Esophagus squamous epithelium (tissue), 5 donors: ENCODE measurements at regions not wholly inside any gene's neighbourhood (a gene's known extent, or its start where the extent isn't known, plus 50 kb on each side); places are given as distances from the start of the nearest gene placed in this dataset.

Experiments used
- DNase-seq: peaks from one replicate; lab custom pipeline; 2025; lab: John Stamatoyannopoulos, UW
- H3K27ac ChIP-seq, 4 donors: fragments of 200-600 bp; sonication (generic); one replicate each; pipeline ENCODE4 v1.5.1; 2016 to 2019; ENCODE audit warnings: mild to moderate bottlenecking in 1 of 4
- H3K27me3 ChIP-seq, 4 donors: fragments of 200-600 bp; sonication (generic); 1 replicate in 3 of 4; 2 replicates in 1 of 4; pipeline versions ENCODE4 v1.5.1 to v1.6.0; 2017 to 2021; ENCODE audit warnings: antibody characterized with exemption in 1 of 4
- H3K36me3 ChIP-seq, 3 donors: fragments of 200-600 bp; sonication (generic); one replicate each; pipeline ENCODE4 v1.5.1; 2016 to 2019
- H3K4me1 ChIP-seq, 3 donors: fragments of 200-600 bp; sonication (generic); one replicate each; pipeline ENCODE4 v1.5.1; 2017 to 2019
- H3K4me3 ChIP-seq, 4 donors: fragments of 200-600 bp; sonication (generic); 1 replicate in 3 of 4; 2 replicates in 1 of 4; pipeline ENCODE4 v1.5.1; 2016 to 2019; ENCODE audit warnings: mild to moderate bottlenecking in 2 of 4, moderate library complexity in 1 of 4
- H3K9me3 ChIP-seq, 3 donors: fragments of 200-600 bp; sonication (generic); one replicate each; pipeline ENCODE4 v1.5.1; 2016 to 2019
- POLR2A ChIP-seq, 4 donors: fragments of 450-650 bp; IDR thresholded peaks; one replicate each; pipeline ENCODE4 v1.6.1; 2017; ENCODE audit warnings: antibody characterized with exemption in 4 of 4, mild to moderate bottlenecking in 4 of 4, moderate library complexity in 3 of 4
- WGBS, 2 donors: methylation state at CpG; one replicate each; pipeline ENCODE4 v1.1.5; 2018; 5-methylcytosine and 5-hydroxymethylcytosine counted together
- intact Hi-C: fragments of 100-400 bp; cut with DNase I; formaldehyde crosslinking; loops from one replicate; pipeline ENCODE4 v1.15.0; 2022
- TF ChIP-seq, protein P1 (sequence below), 6 experiments: fragments of 450-650 bp in 4 of 6; fragments of 200-600 bp in 2 of 6; sonication (generic) in 2 of 6; IDR thresholded peaks; one replicate each; pipeline ENCODE4 v1.5.1; 2016 to 2019; ENCODE audit warnings: antibody characterized with exemption in 6 of 6, mild to moderate bottlenecking in 4 of 6, moderate library complexity in 4 of 6
- donor health status: DM: yes; HTN: yes; CAD: no.

- TF ChIP-seq POLR2A (IDR thresholded peaks at IDR 0.05), result no peak
- TF ChIP-seq, protein P1, sequence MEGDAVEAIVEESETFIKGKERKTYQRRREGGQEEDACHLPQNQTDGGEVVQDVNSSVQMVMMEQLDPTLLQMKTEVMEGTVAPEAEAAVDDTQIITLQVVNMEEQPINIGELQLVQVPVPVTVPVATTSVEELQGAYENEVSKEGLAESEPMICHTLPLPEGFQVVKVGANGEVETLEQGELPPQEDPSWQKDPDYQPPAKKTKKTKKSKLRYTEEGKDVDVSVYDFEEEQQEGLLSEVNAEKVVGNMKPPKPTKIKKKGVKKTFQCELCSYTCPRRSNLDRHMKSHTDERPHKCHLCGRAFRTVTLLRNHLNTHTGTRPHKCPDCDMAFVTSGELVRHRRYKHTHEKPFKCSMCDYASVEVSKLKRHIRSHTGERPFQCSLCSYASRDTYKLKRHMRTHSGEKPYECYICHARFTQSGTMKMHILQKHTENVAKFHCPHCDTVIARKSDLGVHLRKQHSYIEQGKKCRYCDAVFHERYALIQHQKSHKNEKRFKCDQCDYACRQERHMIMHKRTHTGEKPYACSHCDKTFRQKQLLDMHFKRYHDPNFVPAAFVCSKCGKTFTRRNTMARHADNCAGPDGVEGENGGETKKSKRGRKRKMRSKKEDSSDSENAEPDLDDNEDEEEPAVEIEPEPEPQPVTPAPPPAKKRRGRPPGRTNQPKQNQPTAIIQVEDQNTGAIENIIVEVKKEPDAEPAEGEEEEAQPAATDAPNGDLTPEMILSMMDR (IDR thresholded peaks at IDR 0.05), result no peak
- intact Hi-C loops, result no loop called here
- no peak for DNase-seq
- H3K9me3 ChIP-seq, result peaks cover 0 to 6% (median 0%) of the 10 kb centered on the region in 3 donors
- no peak overlapping the region for H3K27ac ChIP-seq
- H3K27me3 ChIP-seq, result no peaks in the 10 kb centered on the region
- WGBS, 2 donors, result 48 to 58% methylated on average over 3 of the region's 3 CpGs
- no peaks in the 10 kb centered on the region for H3K36me3 ChIP-seq
- H3K4me1 ChIP-seq, result no peaks in the 10 kb centered on the region
- H3K4me3 ChIP-seq, result no peak overlapping the region
These were observed 479.7 kb downstream of the FSCB start for GRCh38 chr14:44027397-44027796.

DNA sequence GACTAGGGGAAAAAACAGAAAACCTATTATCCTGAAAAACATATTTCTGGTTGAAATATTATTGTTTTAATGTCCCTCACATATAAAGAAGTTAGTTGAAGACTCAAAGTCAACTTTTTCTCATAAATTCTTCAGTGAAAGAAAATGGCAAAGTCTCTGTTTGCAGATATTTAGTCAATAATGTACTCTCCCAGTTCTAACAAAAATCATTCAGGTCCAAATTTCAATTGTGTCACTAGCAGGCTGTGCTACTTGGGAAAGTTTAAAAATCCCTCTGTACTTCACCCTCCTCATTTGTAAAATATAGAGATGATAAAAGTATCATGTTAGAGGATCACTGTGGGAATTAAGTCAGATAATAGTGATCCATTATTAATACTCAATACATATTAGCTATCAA lies 496.5 kb downstream of the FSCB start:
- H3K27ac ChIP-seq, result no peak overlapping the region
- no peaks in the 10 kb centered on the region for H3K9me3 ChIP-seq
- H3K4me3 ChIP-seq, result no peak overlapping the region
- H3K4me1 ChIP-seq, result no peaks in the 10 kb centered on the region
- no peaks in the 10 kb centered on the region for H3K36me3 ChIP-seq
- no peak for DNase-seq
- TF ChIP-seq, protein P1 (IDR thresholded peaks at IDR 0.05), result no peak
- TF ChIP-seq POLR2A (IDR thresholded peaks at IDR 0.05), result no peak
- no peaks in the 10 kb centered on the region for H3K27me3 ChIP-seq
- intact Hi-C loops, result no loop called here

DNA sequence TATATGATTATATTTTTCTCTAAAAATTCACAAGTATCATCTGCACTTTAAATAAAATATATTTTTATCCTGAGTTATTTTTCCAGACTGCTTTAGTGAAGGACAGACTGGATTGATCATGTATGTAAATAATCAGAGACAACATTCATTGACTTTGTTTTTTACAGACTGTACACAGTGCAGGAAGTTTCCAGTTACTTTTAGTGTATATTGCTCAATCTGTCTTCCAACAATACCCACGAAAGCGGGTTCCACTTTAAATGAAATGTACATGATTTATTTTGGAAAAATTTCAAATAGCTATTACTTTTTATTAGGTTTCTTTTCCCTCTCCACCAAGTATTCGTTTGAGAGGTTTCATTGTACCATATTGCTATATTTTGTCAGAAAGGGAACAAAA lies 497.0 kb downstream of the FSCB start:
- Histone ChIP-seq H3K36me3 (no peaks in the 10 kb centered on the region), H3K27me3 (no peaks in the 10 kb centered on the region), H3K4me3 (no peak overlapping the region), H3K27ac (no peak overlapping the region), H3K4me1 (no peaks in the 10 kb centered on the region), H3K9me3 (no peaks in the 10 kb centered on the region)
- whole genome bisulfite sequencing, 2 donors, result 31 to 53% methylated on average over 3 of the region's 3 CpGs
- intact Hi-C loops, result no loop called here
- TF ChIP-seq, protein P1 (IDR thresholded peaks at IDR 0.05), result no peak
- TF ChIP-seq POLR2A (IDR thresholded peaks at IDR 0.05), result no peak
- DNase-seq, result no peak

DNA sequence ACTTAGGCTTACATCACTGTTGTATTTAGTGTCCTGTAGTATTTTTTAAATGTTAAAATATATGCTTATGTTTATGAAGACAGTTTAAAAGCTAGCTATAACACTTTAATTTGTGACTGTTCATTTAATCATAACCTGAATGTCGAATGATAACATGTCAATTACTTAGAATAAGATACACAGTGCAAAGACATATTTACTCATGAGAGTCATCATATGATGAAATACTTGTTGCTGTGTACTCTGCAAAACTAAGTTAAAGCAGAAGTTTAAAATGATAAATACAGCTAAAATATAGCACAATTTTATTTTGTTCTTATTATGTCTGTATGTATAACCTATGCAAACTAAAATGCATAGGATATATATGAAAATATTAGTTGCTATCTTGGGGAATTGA lies 497.4 kb downstream of the FSCB start:
- no peak overlapping the region for H3K4me3 ChIP-seq
- DNase-seq, result no peak
- no peaks in the 10 kb centered on the region for H3K9me3 ChIP-seq
- intact Hi-C loops, result no loop called here
- no peaks in the 10 kb centered on the region for H3K4me1 ChIP-seq
- TF ChIP-seq POLR2A (IDR thresholded peaks at IDR 0.05), result no peak
- TF ChIP-seq, protein P1 (IDR thresholded peaks at IDR 0.05), result no peak
- WGBS, 2 donors, result 0 to 79% methylated on average over 1 of the region's 1 CpG
- no peaks in the 10 kb centered on the region for H3K36me3 ChIP-seq
- H3K27me3 ChIP-seq, result no peaks in the 10 kb centered on the region
- H3K27ac ChIP-seq, result no peak overlapping the region

- intact Hi-C loops, result no loop called here
- no peaks in the 10 kb centered on the region for H3K9me3 ChIP-seq
- H3K4me1 ChIP-seq, result no peaks in the 10 kb centered on the region
- TF ChIP-seq, protein P1 (IDR thresholded peaks at IDR 0.05), result no peak
- no peak for TF ChIP-seq POLR2A (IDR thresholded peaks at IDR 0.05)
- no peak overlapping the region for H3K27ac ChIP-seq
- H3K4me3 ChIP-seq, result no peak overlapping the region
- H3K36me3 ChIP-seq, result no peaks in the 10 kb centered on the region
- H3K27me3 ChIP-seq, result no peaks in the 10 kb centered on the region
- no peak for DNase-seq
These were observed 518.1 kb downstream of the FSCB start for GRCh38 chr14:43988989-43989388.
